K562 (cell line): ENCODE measurements at regions not wholly inside any gene's neighbourhood (a gene's known extent, or its start where the extent isn't known, plus 50 kb on each side); places are given as distances from the start of the nearest gene placed in this dataset.

Experiments used
- ATAC-seq: fragments of 200-7000 bp; cut with Tn5 transposase; 3 replicates; pipeline ENCODE4 v1.9.1; 2020; ENCODE audit warnings: moderate library complexity
- BruUV-seq: library from RNA; stranded (reverse); fragments of 400-500 nt; replicated peaks from 2 replicates; lab custom pipeline; 2021; lab: Mats Ljungman, UMichigan
- CTCF ChIA-PET: fragments of 300-600 bp; formaldehyde crosslinking; extraction: SDS; loops from one replicate; lab custom pipeline; 2021; ENCODE audit warnings: low intra/inter-chr PET ratio; lab: Yijun Ruan, JAX
- POLR2A ChIA-PET: fragments of 300-600, 350-650 bp; sonication (Branson Sonifier 250); formaldehyde crosslinking; extraction: SDS; loops from one replicate; lab custom pipeline; 2021; ENCODE audit warnings: antibody characterized with exemption, inconsistent platforms; lab: Yijun Ruan, JAX
- DNase-seq, 4 experiments: peaks; one replicate each; pipeline versions ENCODE4 v3.0.0 to v3.0.0-alpha.2; 2011 to 2018; ENCODE audit warnings: low spot score in 3 of 4, mixed read lengths in 3 of 4; ENCODE audit errors: extremely low read depth in 1 of 4
- FAIRE-seq: peaks from 2 replicates; lab custom pipeline; 2011; peaks lifted over from hg19 to GRCh38; lab: Jason Lieb, UNC
- H2AFZ ChIP-seq: 2 replicates; pipeline ENCODE4 v1.6.0; 2011; ENCODE audit warnings: low read depth, low read length, control low read depth, inconsistent platforms
- H3K27ac ChIP-seq: fragments of 200-600 bp; 3 replicates; pipeline ENCODE4 v1.8.0; 2011; ENCODE audit warnings: low read depth, mild to moderate bottlenecking, control low read depth, inconsistent platforms, low read length, moderate library complexity, mixed read lengths; ENCODE audit errors: extremely low read depth
- H3K27me3 ChIP-seq, 2 experiments: fragments of 300-600 bp in 1 of 2; 2 replicates in 1 of 2; 3 replicates in 1 of 2; pipeline versions ENCODE4 v1.6.0 to v1.8.0; 2011; ENCODE audit warnings: inconsistent platforms in 2 of 2, low read length in 2 of 2, mild to moderate bottlenecking in 1 of 2, mixed read lengths in 1 of 2, moderate library complexity in 1 of 2; ENCODE audit not compliant: control insufficient read depth in 2 of 2, insufficient read depth in 2 of 2
- H3K36me3 ChIP-seq: fragments of 300-600 bp; 3 replicates; pipeline ENCODE4 v1.8.0; 2011; ENCODE audit warnings: mild to moderate bottlenecking, low read length, inconsistent platforms; ENCODE audit not compliant: control insufficient read depth, insufficient read depth
- H3K4me1 ChIP-seq, 2 experiments: fragments of 200-600 bp in 1 of 2; replicated peaks in 1 of 2; 2 replicates in 1 of 2; 3 replicates in 1 of 2; pipeline versions ENCODE4 v1.5.1 to v1.8.0; 2011; ENCODE audit warnings: inconsistent platforms in 2 of 2, low read length in 2 of 2, mild to moderate bottlenecking in 1 of 2, mixed read lengths in 1 of 2, moderate library complexity in 1 of 2; ENCODE audit not compliant: control insufficient read depth in 2 of 2, insufficient read depth in 2 of 2
- H3K4me2 ChIP-seq: 2 replicates; pipeline ENCODE4 v1.6.1; 2011; ENCODE audit warnings: low read length, control low read depth, inconsistent platforms, mixed read lengths; ENCODE audit not compliant: insufficient read depth
- H3K4me3 ChIP-seq: fragments of 200-600 bp; sonication (generic), shearing (Covaris generic); 2 replicates; pipeline ENCODE4 v1.5.1; 2016; ENCODE audit warnings: control low read depth, inconsistent platforms
- H3K79me2 ChIP-seq: fragments of 200-600 bp; 3 replicates; pipeline ENCODE4 v1.8.0; 2011; ENCODE audit warnings: low read length, inconsistent platforms; ENCODE audit not compliant: control insufficient read depth, insufficient read depth
- H3K9ac ChIP-seq, 2 experiments: 2 replicates each; pipeline versions ENCODE4 v1.6.0 to v1.6.1; 2011; ENCODE audit warnings: low read depth in 2 of 2, low read length in 2 of 2, control low read depth in 1 of 2, inconsistent platforms in 1 of 2, mild to moderate bottlenecking in 1 of 2, mixed read lengths in 1 of 2; ENCODE audit not compliant: insufficient read depth in 1 of 2
- H3K9me1 ChIP-seq: one replicate; pipeline ENCODE4 v1.6.0; 2011; ENCODE audit warnings: inconsistent platforms, mild to moderate bottlenecking, low read length, moderate library complexity; ENCODE audit not compliant: control insufficient read depth, insufficient read depth
- H3K9me3 ChIP-seq: replicated peaks from 2 replicates; pipeline ENCODE4 v1.5.1; 2011; ENCODE audit warnings: low read depth, low read length, inconsistent platforms; ENCODE audit not compliant: control insufficient read depth, insufficient read depth
- H4K20me1 ChIP-seq: replicated peaks from 2 replicates; pipeline ENCODE4 v1.6.1; 2011; ENCODE audit warnings: low read length, inconsistent platforms, mixed read lengths; ENCODE audit not compliant: control insufficient read depth, insufficient read depth
- ATF1 ChIP-seq, 2 experiments: fragments of 450-650 bp in 1 of 2; IDR thresholded peaks; 2 replicates each; pipeline ENCODE4 v1.6.1; 2016; ENCODE audit warnings: missing compliant biosample characterization in 1 of 2, missing genetic modification characterization in 1 of 2
- MEF2A ChIP-seq: IDR thresholded peaks from 2 replicates; pipeline ENCODE4 v1.6.1; 2011; ENCODE audit warnings: low read depth, mild to moderate bottlenecking, low read length, moderate library complexity; ENCODE audit not compliant: control insufficient read depth
- NFE2L1 ChIP-seq: fragments of 450-650 bp; IDR thresholded peaks from 2 replicates; pipeline ENCODE4 v1.6.1; 2016; ENCODE audit warnings: missing genetic modification characterization, low read depth, mild to moderate bottlenecking, missing compliant biosample characterization, moderate library complexity, borderline replicate concordance
- RBM39 ChIP-seq: fragments of 200-400 bp; formaldehyde crosslinking; optimal IDR thresholded peaks from 2 replicates; pipeline ENCODE3; 2018; ENCODE audit warnings: low read depth, low read length
- RCOR1 ChIP-seq, 2 experiments: IDR thresholded peaks; 2 replicates each; pipeline ENCODE4 v1.6.1; 2012; ENCODE audit warnings: low read depth in 2 of 2, low read length in 2 of 2, borderline replicate concordance in 1 of 2, improper control_type of control experiment in 1 of 2
- SMARCA4 ChIP-seq: fragments of 450-650 bp; IDR thresholded peaks from 2 replicates; pipeline ENCODE4 v1.6.1; 2016
- U2AF1 ChIP-seq: fragments of 200-400 bp; formaldehyde crosslinking; optimal IDR thresholded peaks from 2 replicates; pipeline ENCODE3; 2017; ENCODE audit warnings: mild to moderate bottlenecking, low read depth, low read length, moderate library complexity
- ZNF12 ChIP-seq: sonication (generic); formaldehyde crosslinking; IDR thresholded peaks from 2 replicates; pipeline ENCODE4 v1.4.0; 2020; ENCODE audit warnings: mild to moderate bottlenecking, missing genetic modification reagents
- ZNF311 ChIP-seq: fragments of 250-450 bp; sonication (Bioruptor Pico); IDR thresholded peaks from 2 replicates; pipeline ENCODE4 v1.4.0; 2020; ENCODE audit warnings: mild to moderate bottlenecking, moderate library complexity
- ZNF324 ChIP-seq: fragments of 250-450 bp; sonication (Bioruptor Pico); IDR thresholded peaks from 2 replicates; pipeline ENCODE4 v1.4.0; 2020; ENCODE audit warnings: mild to moderate bottlenecking
- ZNF551 ChIP-seq: fragments of 250-450 bp; sonication (Bioruptor Pico); IDR thresholded peaks from 2 replicates; pipeline ENCODE4 v1.5.0; 2021; ENCODE audit warnings: mild to moderate bottlenecking, moderate library complexity
- ZNF717 ChIP-seq: fragments of 250-450 bp; sonication (Bioruptor Pico); IDR thresholded peaks from 2 replicates; pipeline ENCODE4 v1.5.0; 2021
- WGBS: fragments of 100-300 bp; shearing (Covaris generic); methylation state at CpG from one replicate; pipeline ENCODE4 v1.1.6; 2016; ENCODE audit warnings: low coverage, mixed read lengths; ENCODE audit not compliant: insufficient coverage; ENCODE audit errors: missing lambda C conversion rate; 5-methylcytosine and 5-hydroxymethylcytosine counted together
- in situ Hi-C: fragments of 300-500 bp; cut with MboI; formaldehyde crosslinking; loops from 4 replicates; pipeline ENCODE4 v1.15.0; 2018; ENCODE audit warnings: inconsistent platforms, mixed read lengths
- intact Hi-C: fragments of 100-400 bp; cut with micrococcal nuclease; formaldehyde crosslinking; loops from 2 replicates; pipeline ENCODE4 v1.14.2; 2022
- TF ChIP-seq, protein P1 (sequence below): fragments of 250-450 bp; sonication (Bioruptor Pico); IDR thresholded peaks from 2 replicates; pipeline ENCODE4 v1.5.0; 2021; ENCODE audit warnings: mild to moderate bottlenecking, borderline replicate concordance
- TF ChIP-seq, protein P2 (sequence below): sonication (generic); formaldehyde crosslinking; IDR thresholded peaks from 2 replicates; pipeline ENCODE4 v1.8.0; 2022; ENCODE audit warnings: mild to moderate bottlenecking, low read depth, missing genetic modification reagents
- TF ChIP-seq, protein P3 (sequence below): fragments of 250-450 bp; sonication (Bioruptor Pico); IDR thresholded peaks from 2 replicates; pipeline ENCODE4 v1.5.0; 2021; ENCODE audit warnings: mild to moderate bottlenecking, moderate library complexity

DNA sequence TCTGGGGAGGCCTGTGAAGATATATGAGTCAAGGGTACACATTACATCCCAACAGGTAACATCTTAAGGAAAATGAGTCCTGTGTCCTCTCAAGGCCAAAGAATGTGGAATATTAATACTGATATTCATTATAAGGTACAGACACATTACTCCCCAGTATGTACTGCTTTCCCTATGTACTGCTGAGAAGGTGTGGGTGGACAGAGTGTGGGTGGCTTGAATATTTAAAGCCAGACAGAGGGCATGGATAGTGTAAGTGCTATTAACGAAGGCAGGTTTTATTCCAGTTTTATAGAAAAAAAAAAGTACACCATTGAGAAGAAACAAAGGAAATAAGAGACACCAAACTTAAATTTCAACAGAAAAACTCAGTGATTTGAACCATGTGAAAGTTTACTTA, 1054.4 kb downstream of the XPNPEP1 start (continued):
- TF ChIP-seq, protein P1, sequence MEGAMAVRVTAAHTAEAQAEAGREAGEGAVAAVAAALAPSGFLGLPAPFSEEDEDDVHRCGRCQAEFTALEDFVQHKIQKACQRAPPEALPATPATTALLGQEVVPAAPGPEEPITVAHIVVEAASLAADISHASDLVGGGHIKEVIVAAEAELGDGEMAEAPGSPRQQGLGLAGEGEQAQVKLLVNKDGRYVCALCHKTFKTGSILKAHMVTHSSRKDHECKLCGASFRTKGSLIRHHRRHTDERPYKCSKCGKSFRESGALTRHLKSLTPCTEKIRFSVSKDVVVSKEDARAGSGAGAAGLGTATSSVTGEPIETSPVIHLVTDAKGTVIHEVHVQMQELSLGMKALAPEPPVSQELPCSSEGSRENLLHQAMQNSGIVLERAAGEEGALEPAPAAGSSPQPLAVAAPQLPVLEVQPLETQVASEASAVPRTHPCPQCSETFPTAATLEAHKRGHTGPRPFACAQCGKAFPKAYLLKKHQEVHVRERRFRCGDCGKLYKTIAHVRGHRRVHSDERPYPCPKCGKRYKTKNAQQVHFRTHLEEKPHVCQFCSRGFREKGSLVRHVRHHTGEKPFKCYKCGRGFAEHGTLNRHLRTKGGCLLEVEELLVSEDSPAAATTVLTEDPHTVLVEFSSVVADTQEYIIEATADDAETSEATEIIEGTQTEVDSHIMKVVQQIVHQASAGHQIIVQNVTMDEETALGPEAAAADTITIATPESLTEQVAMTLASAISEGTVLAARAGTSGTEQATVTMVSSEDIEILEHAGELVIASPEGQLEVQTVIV (CRISPR knock-in tag) = no peak
- TF ChIP-seq ZNF551 = no peak
- TF ChIP-seq MEF2A = no peak

DNA sequence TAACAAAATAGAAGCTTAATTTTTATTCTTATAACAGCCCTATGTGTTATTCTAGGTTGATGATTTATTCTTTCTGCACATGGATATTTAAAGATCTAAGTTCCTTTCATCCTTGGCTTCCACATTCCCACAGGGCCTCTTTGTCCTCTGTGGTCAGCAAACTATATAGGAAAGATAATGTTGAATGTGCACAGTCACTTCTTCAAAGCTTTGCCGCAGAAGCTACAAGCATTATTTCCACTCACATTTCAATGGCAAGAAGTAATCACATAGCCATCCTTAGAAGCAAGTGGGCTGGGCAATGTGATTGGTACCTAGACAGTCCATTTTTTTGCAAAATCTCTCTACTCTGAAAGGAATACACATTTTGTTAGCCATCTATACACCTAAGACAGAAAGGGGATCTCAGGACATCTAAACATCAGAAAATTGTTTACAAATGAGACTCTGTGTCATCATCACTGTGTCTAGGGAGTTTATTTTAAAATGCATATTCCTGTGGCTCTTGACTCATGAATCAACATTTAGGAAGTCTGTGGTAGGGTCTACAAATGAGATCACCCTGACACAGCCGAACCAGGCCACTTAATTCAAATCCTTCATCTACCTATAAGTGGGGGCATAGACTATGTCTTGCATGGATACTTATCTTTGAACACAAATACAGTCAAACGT, 1060.5 kb downstream of the XPNPEP1 start:
- H3K9me1 ChIP-seq = no peaks in the 10 kb centered on the region
- H3K79me2 ChIP-seq = no peaks in the 10 kb centered on the region
- CTCF ChIA-PET = no interaction called here
- H3K27ac ChIP-seq = no peak overlapping the region
- no peak overlapping the region for H3K4me2 ChIP-seq
- no TSS peak for BruUV-seq
- in situ Hi-C loops (no loop called here), intact Hi-C loops (no loop called here)
- ATAC-seq (no peak), FAIRE-seq (no peak), DNase-seq (no peak)
- no peak overlapping the region for H3K9ac ChIP-seq
- H2AFZ ChIP-seq = no peak overlapping the region
- H3K27me3 ChIP-seq = no peaks in the 10 kb centered on the region
- no peaks in the 10 kb centered on the region for H3K36me3 ChIP-seq
- no peaks in the 10 kb centered on the region for H3K9me3 ChIP-seq
- POLR2A ChIA-PET = interaction anchor here (0.7 kb wide), 1 partner anchor 26 kb away, joined by 3 read pairs; no protein-coding TSS in a partner anchor
- no peaks in the 10 kb centered on the region for H3K4me1 ChIP-seq
- H3K4me3 ChIP-seq = no peak overlapping the region
- no peaks in the 10 kb centered on the region for H4K20me1 ChIP-seq
- 3% methylated on average over 3 of the region's 3 CpGs for WGBS
- TF ChIP-seq SMARCA4 (no peak), ZNF717 (CRISPR knock-in tag) (no peak), ZNF311 (CRISPR knock-in tag) (no peak), RCOR1 (IDR thresholded peaks at IDR 0.05; ENCODE audit: borderline replicate concordance in 1 of 2, low read depth in 2 of 2, low read length in 2 of 2) (no peak), RBM39 (no peak), U2AF1 (no peak), NFE2L1 (no peak), ZNF12 (no peak), ATF1 (CRISPR knock-in tag; IDR thresholded peaks at IDR 0.05) (no peak), ATF1 (tag; IDR thresholded peaks at IDR 0.05) (no peak), ZNF324 (no peak)
- TF ChIP-seq, protein P2, sequence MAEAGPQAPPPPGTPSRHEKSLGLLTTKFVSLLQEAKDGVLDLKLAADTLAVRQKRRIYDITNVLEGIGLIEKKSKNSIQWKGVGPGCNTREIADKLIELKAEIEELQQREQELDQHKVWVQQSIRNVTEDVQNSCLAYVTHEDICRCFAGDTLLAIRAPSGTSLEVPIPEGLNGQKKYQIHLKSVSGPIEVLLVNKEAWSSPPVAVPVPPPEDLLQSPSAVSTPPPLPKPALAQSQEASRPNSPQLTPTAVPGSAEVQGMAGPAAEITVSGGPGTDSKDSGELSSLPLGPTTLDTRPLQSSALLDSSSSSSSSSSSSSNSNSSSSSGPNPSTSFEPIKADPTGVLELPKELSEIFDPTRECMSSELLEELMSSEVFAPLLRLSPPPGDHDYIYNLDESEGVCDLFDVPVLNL (CRISPR knock-in tag) = no peak
- TF ChIP-seq, protein P3, sequence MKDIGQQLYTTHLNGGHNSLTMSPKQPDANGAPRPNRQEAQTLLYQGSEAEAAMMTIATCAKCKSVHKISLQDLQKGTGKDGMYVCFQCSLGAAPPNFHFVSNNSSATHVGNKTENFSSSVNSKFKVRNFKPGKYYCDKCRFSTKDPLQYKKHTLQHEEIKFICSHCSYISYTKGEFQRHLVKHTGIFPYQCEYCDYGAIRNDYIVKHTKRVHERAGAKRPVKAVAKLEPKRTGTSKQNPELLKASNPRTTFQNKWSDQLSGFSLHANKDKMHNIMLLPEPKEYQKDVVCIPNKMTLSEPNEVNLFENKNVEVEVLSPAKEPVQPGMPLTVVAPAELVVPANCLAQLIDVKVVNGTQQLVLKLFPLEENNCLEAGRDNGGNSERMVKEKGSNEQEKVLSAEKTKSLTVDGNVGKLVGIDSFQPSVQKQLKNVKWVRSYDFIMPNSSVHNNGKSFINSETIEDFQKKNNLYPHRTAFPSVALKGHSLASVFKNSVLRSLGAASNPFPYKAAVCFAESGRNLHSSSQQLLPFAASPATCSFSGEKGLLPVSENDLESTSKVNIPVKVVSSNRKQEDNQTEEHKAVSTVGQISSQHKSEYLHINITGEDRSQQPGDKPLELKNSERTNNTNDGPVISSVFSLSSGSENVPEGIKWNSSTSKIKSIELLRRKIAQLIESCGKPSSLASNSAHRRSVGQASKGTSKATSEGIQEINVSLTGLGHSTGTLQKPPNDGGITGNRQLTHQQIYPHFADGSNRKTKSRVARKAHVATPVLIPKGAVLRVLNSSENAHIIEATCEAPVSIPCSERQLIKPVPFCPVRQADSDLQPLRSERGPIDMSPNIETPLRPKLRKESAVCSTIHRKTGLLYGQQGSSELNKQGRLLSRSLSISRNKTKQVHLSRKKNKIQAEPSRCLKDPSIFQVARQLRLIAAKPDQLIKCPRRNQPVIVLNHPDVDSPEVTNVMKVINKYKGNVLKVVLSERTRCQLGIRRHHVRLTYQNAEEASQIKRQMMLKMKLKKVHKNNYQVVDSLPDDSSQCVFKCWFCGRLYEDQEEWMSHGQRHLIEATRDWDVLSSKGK (CRISPR knock-in tag) = no peak
